OCI-LY7 (cell line): ENCODE measurements at regions not wholly inside any gene's neighbourhood (a gene's known extent, or its start where the extent isn't known, plus 50 kb on each side); places are given as distances from the start of the nearest gene placed in this dataset.

ENCODE experiments used
- CTCF ChIP-seq: fragments of 200-600 bp; sonication (generic); conservative IDR thresholded peaks from 2 replicates; pipeline ENCODE4 v1.5.1; 2014; ENCODE audit warnings: mild to moderate bottlenecking, antibody characterized with exemption, low read length, moderate library complexity, mixed read lengths
- EZH2phosphoT487 ChIP-seq: fragments of 200-600 bp; sonication (generic); IDR thresholded peaks from 2 replicates; pipeline ENCODE4 v1.6.1; 2018; ENCODE audit warnings: low read depth, borderline replicate concordance, mild to moderate bottlenecking, mixed run types, antibody characterized with exemption, low read length, moderate library complexity, mixed read lengths

GRCh38 chr12:25324861-25325260 lies 74.1 kb upstream of the KRAS start:
- TF ChIP-seq CTCF: no peak
- TF ChIP-seq EZH2phosphoT487: no peak
